Neural cell (in vitro differentiated cells): ENCODE measurements at regions not wholly inside any gene's neighbourhood (a gene's known extent, or its start where the extent isn't known, plus 50 kb on each side); places are given as distances from the start of the nearest gene placed in this dataset.
"Not testable (repeated sequence)": the region's sequence is repeated elsewhere in the genome, so short reads cannot be mapped to it uniquely, and the experiment has no call there.

Source experiments
- EP300 ChIP-seq: fragments of 450-650 bp; conservative IDR thresholded peaks from 2 replicates; pipeline ENCODE4 v1.6.1; 2014; ENCODE audit warnings: antibody characterized with exemption, mild to moderate bottlenecking, moderate library complexity; ENCODE audit not compliant: poor library complexity, severe bottlenecking
- EZH2 ChIP-seq: fragments of 200-600, 300-800 bp; shearing (Covaris generic), sonication (generic); IDR thresholded peaks from 2 replicates; pipeline ENCODE4 v1.6.1; 2014; ENCODE audit warnings: antibody characterized with exemption, low read length, borderline replicate concordance, mild to moderate bottlenecking; ENCODE audit not compliant: insufficient read depth, poor library complexity, severe bottlenecking
- POLR2AphosphoS5 ChIP-seq: IDR thresholded peaks from 2 replicates; pipeline ENCODE4 v1.6.1; 2012
- SMC3 ChIP-seq: fragments of 450-650 bp; conservative IDR thresholded peaks from 2 replicates; pipeline ENCODE4 v1.6.1; 2014; ENCODE audit warnings: antibody characterized with exemption, mild to moderate bottlenecking, moderate library complexity; ENCODE audit not compliant: poor library complexity
- TAF1 ChIP-seq: IDR thresholded peaks from 2 replicates; pipeline ENCODE4 v1.6.1; 2012; ENCODE audit warnings: low read depth
- TF ChIP-seq, protein P1 (sequence below): fragments of 450-650 bp; IDR thresholded peaks from 2 replicates; pipeline ENCODE4 v1.5.1; 2014; ENCODE audit warnings: antibody characterized with exemption, mild to moderate bottlenecking, moderate library complexity; ENCODE audit not compliant: poor library complexity, severe bottlenecking

- TF ChIP-seq, protein P1, sequence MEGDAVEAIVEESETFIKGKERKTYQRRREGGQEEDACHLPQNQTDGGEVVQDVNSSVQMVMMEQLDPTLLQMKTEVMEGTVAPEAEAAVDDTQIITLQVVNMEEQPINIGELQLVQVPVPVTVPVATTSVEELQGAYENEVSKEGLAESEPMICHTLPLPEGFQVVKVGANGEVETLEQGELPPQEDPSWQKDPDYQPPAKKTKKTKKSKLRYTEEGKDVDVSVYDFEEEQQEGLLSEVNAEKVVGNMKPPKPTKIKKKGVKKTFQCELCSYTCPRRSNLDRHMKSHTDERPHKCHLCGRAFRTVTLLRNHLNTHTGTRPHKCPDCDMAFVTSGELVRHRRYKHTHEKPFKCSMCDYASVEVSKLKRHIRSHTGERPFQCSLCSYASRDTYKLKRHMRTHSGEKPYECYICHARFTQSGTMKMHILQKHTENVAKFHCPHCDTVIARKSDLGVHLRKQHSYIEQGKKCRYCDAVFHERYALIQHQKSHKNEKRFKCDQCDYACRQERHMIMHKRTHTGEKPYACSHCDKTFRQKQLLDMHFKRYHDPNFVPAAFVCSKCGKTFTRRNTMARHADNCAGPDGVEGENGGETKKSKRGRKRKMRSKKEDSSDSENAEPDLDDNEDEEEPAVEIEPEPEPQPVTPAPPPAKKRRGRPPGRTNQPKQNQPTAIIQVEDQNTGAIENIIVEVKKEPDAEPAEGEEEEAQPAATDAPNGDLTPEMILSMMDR = not testable (repeated sequence)
- TF ChIP-seq POLR2AphosphoS5, SMC3, EZH2, EP300, TAF1: not testable (repeated sequence)
These were observed 112.6 kb upstream of the IVNS1ABP start for GRCh38 chr1:185429668-185430067.
